ENCODE measurements at regions not wholly inside any gene's neighbourhood (a gene's known extent, or its start where the extent isn't known, plus 50 kb on each side); places are given as distances from the start of the nearest gene placed in this dataset.

GRCh38 chr18:42231284-42231683 is 276.2 kb downstream of the PIK3C3 start:
- Histone ChIP-seq H3F3A (ENCODE audit: low read depth) (no peaks in the 10 kb centered on the region), H3K27me3 (no peaks in the 10 kb centered on the region), H3K4me1 (no peaks in the 10 kb centered on the region), H3K4me2 (no peak overlapping the region), H2AFZ (replicated peaks) (no peak overlapping the region), H4K20me1 (ENCODE audit: low read depth) (no peaks in the 10 kb centered on the region), H3K9me3 (ENCODE audit: low read depth) (no peaks in the 10 kb centered on the region), H3K79me2 (ENCODE audit: low read depth) (no peaks in the 10 kb centered on the region), H3K27ac (no peak overlapping the region), H3K36me3 (no peaks in the 10 kb centered on the region), H3K9ac (no peak overlapping the region), H3K4me3 (no peak overlapping the region)
- Mint-ChIP-seq H3K4me3 (no peak overlapping the region), H3K27me3 (ENCODE audit: insufficient read depth, low read depth) (no peaks in the 10 kb centered on the region), H3K36me3 (no peaks in the 10 kb centered on the region), H3K4me1 (no peaks in the 10 kb centered on the region), H3K27ac (no peak overlapping the region), H3K9me3 (peaks cover 2% of the 10 kb centered on the region)
- no peak for TF ChIP-seq CTCF (IDR thresholded peaks at IDR 0.05)
- TF ChIP-seq EZH2phosphoT487 (IDR thresholded peaks at IDR 0.05): no peak
- TF ChIP-seq EZH2 (IDR thresholded peaks at IDR 0.05): no peak
- no peak for DNase-seq (ENCODE audit: low spot score)

GRCh38 chr18:42231796-42232195 is 276.8 kb downstream of the PIK3C3 start:
- Mint-ChIP-seq H3K4me3 (no peak overlapping the region), H3K27ac (no peak overlapping the region), H3K9me3 (peaks cover 2% of the 10 kb centered on the region), H3K27me3 (ENCODE audit: insufficient read depth, low read depth) (no peaks in the 10 kb centered on the region), H3K36me3 (no peaks in the 10 kb centered on the region), H3K4me1 (no peaks in the 10 kb centered on the region)
- H3K9me3 ChIP-seq (ENCODE audit: low read depth): no peaks in the 10 kb centered on the region
- H3K27ac ChIP-seq: no peak overlapping the region
- H3K4me2 ChIP-seq: no peak overlapping the region
- H3K4me1 ChIP-seq: no peaks in the 10 kb centered on the region
- H3K9ac ChIP-seq: no peak overlapping the region
- TF ChIP-seq EZH2 (IDR thresholded peaks at IDR 0.05) (no peak), CTCF (IDR thresholded peaks at IDR 0.05) (no peak), EZH2phosphoT487 (IDR thresholded peaks at IDR 0.05) (no peak)
- no peak overlapping the region for H2AFZ ChIP-seq (replicated peaks)
- no peaks in the 10 kb centered on the region for H3F3A ChIP-seq (ENCODE audit: low read depth)
- H4K20me1 ChIP-seq (ENCODE audit: low read depth): no peaks in the 10 kb centered on the region
- no peaks in the 10 kb centered on the region for H3K27me3 ChIP-seq
- H3K36me3 ChIP-seq: no peaks in the 10 kb centered on the region
- H3K79me2 ChIP-seq (ENCODE audit: low read depth): no peaks in the 10 kb centered on the region
- H3K4me3 ChIP-seq: no peak overlapping the region
- no peak for DNase-seq (ENCODE audit: low spot score)

DNA sequence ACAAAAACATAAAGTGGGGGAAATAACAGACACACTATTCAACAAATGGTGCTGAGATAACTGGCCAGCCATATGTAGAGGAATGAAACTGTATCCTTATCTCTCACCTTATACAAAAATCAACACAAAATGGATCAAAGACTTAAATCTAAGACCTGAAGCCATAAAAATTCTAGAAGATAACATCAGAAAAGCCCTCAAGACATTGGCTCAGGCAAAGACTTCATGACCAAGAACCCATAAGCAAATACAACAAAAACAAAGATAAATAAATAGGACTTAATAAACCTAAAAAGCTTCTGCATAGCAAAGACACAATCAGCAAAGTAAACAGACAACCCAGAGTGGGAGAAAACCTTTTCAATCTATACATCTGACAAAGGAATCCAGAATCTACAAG is 278.9 kb downstream of the PIK3C3 start:
- Histone ChIP-seq H3K4me3 (no peak overlapping the region), H4K20me1 (ENCODE audit: low read depth) (no peaks in the 10 kb centered on the region), H3K36me3 (no peaks in the 10 kb centered on the region), H3K27ac (no peak overlapping the region), H3K4me1 (no peaks in the 10 kb centered on the region), H3F3A (ENCODE audit: low read depth) (no peaks in the 10 kb centered on the region), H3K79me2 (ENCODE audit: low read depth) (no peaks in the 10 kb centered on the region), H3K9me3 (ENCODE audit: low read depth) (no peaks in the 10 kb centered on the region), H3K27me3 (no peaks in the 10 kb centered on the region), H3K4me2 (no peak overlapping the region), H3K9ac (no peak overlapping the region), H2AFZ (replicated peaks) (no peak overlapping the region)
- Mint-ChIP-seq H3K9me3 (no peaks in the 10 kb centered on the region), H3K27me3 (ENCODE audit: insufficient read depth, low read depth) (no peaks in the 10 kb centered on the region), H3K27ac (no peak overlapping the region), H3K4me1 (no peaks in the 10 kb centered on the region), H3K4me3 (no peak overlapping the region), H3K36me3 (peaks cover 1% of the 10 kb centered on the region)
- no peak for TF ChIP-seq EZH2phosphoT487 (IDR thresholded peaks at IDR 0.05)
- no peak for TF ChIP-seq EZH2 (IDR thresholded peaks at IDR 0.05)
- TF ChIP-seq CTCF (IDR thresholded peaks at IDR 0.05): no peak
- DNase-seq (ENCODE audit: low spot score): no peak

DNA sequence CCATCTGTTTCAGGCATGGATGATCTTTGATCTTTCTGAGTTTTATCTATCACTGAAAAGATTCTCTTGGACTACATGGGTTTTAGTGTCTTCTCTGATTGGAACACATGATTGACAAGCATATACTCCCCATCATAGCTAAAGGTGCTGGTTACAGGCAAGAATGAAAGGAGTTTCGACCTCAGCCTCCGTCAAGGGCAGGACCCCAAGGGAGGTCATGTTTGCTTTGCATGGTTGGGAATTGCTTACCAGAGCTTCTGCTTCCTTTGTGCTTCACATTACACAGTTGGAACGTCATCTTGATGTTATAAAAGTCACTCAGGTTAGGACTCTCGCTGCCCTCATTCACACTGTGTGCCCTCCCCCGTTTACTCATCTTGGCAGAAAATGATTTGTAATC is 287.7 kb downstream of the PIK3C3 start:
- no peaks in the 10 kb centered on the region for H3K27me3 ChIP-seq
- Mint-ChIP-seq H3K27me3 (ENCODE audit: insufficient read depth, low read depth) (no peaks in the 10 kb centered on the region), H3K9me3 (no peaks in the 10 kb centered on the region), H3K4me3 (no peak overlapping the region), H3K27ac (peak overlapping the region; percentile 4), H3K4me1 (peaks cover 8% of the 10 kb centered on the region), H3K36me3 (peaks cover 1% of the 10 kb centered on the region)
- no peak for TF ChIP-seq EZH2 (IDR thresholded peaks at IDR 0.05)
- no peak for TF ChIP-seq CTCF (IDR thresholded peaks at IDR 0.05)
- H3K79me2 ChIP-seq (ENCODE audit: low read depth): no peaks in the 10 kb centered on the region
- no peak overlapping the region for H3K4me3 ChIP-seq
- no peaks in the 10 kb centered on the region for H3F3A ChIP-seq (ENCODE audit: low read depth)
- H4K20me1 ChIP-seq (ENCODE audit: low read depth): no peaks in the 10 kb centered on the region
- no peak overlapping the region for H3K27ac ChIP-seq
- no peaks in the 10 kb centered on the region for H3K36me3 ChIP-seq
- no peak overlapping the region for H2AFZ ChIP-seq (replicated peaks)
- no peak overlapping the region for H3K9ac ChIP-seq
- no peak for DNase-seq (ENCODE audit: low spot score)
- no peak overlapping the region for H3K4me2 ChIP-seq
- no peaks in the 10 kb centered on the region for H3K9me3 ChIP-seq (ENCODE audit: low read depth)
- H3K4me1 ChIP-seq: peaks cover 6% of the 10 kb centered on the region

Measured in neural progenitor cell (in vitro differentiated cells).